ENCODE measurements at regions not wholly inside any gene's neighbourhood (a gene's known extent, or its start where the extent isn't known, plus 50 kb on each side); places are given as distances from the start of the nearest gene placed in this dataset.
"Not testable (repeated sequence)": the region's sequence is repeated elsewhere in the genome, so short reads cannot be mapped to it uniquely, and the experiment has no call there.

DNA sequence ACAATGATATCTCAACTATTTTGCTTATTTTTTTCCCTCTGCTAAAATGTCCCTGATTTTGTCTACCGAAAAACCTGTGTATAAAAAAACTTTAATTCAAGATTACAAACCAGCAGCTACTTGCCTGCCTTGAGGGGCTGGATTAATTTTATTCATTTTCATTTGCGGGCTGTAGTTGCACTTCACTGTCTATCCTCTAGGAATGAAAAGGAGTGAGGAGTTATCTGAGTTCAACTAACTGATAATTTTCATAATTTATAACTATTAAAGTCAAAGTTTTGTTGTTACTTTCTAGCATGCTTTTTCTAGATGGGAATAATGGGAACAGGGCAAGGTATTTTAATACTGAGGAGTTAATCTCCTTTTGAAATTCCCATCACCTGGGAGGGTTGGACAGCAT is 50.3 kb upstream of the AGTPBP1 start:
- not testable (repeated sequence) for DNase-seq

- peak; percentile 77 to 88 for DNase-seq
These were observed 61.4 kb upstream of the AGTPBP1 start for GRCh38 chr9:85802978-85803695.

- DNase-seq, result not testable (repeated sequence)
These were observed 63.0 kb upstream of the AGTPBP1 start for GRCh38 chr9:85804847-85805133.

DNA sequence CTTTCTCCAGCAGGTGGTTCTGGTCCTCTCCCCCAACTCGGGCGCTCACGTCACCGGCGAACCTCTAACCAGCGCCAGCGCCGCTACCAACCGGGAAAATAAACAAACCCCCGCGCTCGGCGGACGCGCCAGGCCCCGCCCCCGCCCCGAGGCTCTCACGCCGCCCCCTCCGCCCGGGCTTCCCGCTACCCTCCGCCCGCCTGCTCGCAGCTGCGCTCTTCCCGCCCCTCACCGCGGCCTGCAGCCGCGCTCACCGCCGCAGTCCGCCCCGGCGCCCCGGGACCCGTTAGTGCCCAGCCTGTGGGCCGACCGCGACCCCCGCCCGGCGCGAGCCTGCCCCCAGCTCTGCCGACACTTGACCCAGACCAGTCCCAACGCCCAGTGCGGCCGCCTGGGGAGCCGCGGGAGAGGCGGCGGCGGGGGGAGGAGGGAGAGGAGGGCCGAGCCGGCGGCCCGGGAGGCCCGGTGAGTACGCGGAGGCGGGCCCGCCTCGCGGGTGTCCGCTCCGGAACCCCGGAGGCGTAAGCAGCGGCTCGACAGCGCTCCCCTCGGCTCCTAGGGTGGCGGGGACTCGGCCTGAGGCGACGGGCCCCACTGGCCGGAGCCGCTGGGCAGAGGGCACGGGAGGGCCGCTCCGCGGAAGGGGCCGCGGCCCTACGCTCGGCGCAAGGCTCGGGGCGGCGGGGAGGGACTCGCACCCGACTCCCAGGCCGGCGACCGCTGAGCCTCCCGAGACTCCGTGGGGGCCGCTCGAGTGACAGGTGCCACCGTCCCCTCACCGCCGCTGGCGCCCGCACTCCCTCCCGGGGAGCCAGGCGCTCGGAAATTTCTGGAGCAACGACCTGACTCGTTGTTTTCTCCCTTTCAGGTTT is 63.6 kb upstream of the AGTPBP1 start:
- peak; percentile 89 to 90 for DNase-seq

GRCh38 chr9:85808329-85808728 is 66.6 kb upstream of the AGTPBP1 start:
- not testable (repeated sequence) for DNase-seq

GRCh38 chr9:85813388-85813787 is 71.6 kb upstream of the AGTPBP1 start:
- not testable (repeated sequence) for DNase-seq

DNA sequence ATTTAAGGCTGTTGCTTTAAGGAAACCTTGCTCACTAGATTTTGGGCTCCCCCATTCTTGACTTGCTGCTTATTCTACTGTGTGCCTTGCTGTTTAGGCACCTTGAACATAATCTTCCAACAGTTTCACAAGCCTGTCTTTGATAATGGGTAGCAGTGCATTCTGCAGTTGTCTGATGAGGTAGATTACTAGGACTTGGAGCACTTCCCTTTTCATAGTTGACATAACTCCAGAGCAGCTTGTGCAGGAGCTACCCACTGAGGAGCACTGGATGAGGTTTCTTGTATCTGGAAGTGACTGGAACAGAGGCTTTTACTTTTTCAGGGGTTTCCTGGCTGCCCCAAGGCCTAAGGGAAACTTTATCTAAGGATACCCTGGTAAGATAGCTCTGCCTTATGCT is 73.0 kb upstream of the AGTPBP1 start:
- DNase-seq, result not testable (repeated sequence)

GRCh38 chr9:85818971-85819370 is 77.2 kb upstream of the AGTPBP1 start:
- DNase-seq, result peak; percentile 22 to 68

GRCh38 chr9:85820598-85820997 is 78.8 kb upstream of the AGTPBP1 start:
- DNase-seq, result not testable (repeated sequence)

- DNase-seq, result not testable (repeated sequence)
These were observed 83.2 kb upstream of the AGTPBP1 start for GRCh38 chr9:85824949-85825348.

DNA sequence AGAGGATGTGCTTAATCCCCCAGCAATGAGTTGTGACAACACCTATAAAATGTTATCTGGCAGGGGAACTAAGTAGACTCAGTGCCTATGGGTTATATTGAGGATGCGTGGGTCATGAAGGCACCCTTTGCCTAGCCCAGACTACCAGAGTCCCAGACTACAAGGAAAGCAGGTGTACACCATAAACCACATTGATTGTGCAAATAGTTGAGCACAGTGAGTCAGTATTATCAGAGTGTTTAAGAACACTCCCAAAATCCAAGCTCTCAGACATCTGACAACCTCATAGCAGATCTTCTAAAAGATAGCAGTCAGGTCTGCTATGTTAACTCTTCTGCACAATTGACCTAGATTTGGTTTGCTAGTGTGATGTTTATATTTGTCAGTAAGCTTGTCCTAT is 92.8 kb upstream of the AGTPBP1 start:
- not testable (repeated sequence) for DNase-seq

DNA sequence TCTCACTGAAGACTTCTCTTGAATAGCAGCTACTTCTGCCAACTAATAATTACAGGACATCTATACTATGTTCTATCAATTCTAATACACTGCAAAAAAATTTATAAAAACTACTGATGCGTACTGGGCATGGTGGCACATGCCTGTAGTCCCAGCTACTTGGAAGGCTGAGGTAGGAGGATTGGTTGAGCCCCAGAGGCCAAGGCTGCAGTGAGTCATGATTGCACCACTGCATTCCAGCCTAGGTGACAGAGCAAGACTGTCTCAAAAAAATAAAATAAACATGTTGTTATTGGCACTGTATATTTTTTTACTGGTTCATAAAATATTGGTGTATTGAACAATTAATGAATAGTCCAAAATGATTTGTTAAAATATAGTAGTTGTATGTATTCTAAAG is 97.0 kb upstream of the NAA35 start:
- DNase-seq, result not testable (repeated sequence)

- not testable (repeated sequence) for DNase-seq
These were observed 93.2 kb upstream of the NAA35 start for GRCh38 chr9:85847782-85848181.

DNA sequence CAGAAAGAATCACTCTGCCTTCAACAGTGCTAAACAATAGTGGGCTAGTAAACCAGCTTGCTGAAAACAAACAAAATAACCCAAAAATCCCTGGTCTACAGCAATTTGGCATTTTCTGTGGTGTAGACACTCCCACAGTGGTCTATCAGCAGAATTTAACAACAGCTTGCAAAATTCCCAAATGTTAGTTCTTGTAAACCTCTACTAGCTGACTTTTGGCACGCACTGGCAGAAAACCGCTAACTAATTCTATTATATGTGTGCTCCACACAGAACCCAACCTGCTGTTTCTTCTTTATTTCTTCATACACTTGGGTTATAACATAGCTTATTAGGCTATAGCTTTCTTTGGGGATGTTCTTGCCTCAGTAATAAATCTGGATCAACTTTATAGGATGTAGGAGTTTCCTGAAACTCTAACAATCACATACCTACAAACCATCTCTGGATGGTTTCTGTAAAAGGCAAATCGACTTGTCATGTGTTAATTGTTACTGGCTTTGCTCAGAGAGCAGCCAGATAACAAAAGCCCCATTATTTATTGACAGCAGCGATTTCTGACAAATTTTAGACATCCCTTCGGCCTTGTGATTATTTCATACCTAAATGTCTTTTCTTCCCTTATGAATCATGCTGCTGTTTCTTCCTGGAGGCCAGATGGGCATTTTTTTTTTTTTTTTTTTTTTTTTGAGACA is 82.7 kb upstream of the NAA35 start:
- no peak for DNase-seq

- no peak for DNase-seq
These were observed 81.2 kb upstream of the NAA35 start for GRCh38 chr9:85859765-85860164.

DNA sequence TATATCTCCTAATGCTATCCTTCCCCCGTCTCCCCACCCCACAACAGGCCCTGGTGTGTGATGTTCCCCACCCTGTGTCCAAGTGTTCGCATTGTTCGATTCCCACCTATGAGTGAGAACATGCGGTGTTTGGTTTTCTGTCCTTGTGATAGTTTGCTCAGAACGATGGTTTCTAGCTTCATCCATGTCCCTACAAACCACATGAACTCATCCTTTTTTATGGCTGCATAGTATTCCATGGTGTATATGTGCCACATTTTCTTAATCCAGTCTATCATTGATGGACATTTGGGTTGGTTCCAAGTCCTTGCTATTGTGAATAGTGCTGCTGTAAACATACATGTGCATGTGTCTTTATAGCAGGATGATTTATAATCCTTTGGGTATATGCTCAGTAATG is 79.1 kb upstream of the NAA35 start:
- DNase-seq, result not testable (repeated sequence)

GRCh38 chr9:85863875-85864274 is 77.1 kb upstream of the NAA35 start:
- DNase-seq, result no peak

- peak in 1 of 2 donors; percentile 18 for DNase-seq
These were observed 69.9 kb upstream of the NAA35 start for GRCh38 chr9:85871008-85871407.

DNA sequence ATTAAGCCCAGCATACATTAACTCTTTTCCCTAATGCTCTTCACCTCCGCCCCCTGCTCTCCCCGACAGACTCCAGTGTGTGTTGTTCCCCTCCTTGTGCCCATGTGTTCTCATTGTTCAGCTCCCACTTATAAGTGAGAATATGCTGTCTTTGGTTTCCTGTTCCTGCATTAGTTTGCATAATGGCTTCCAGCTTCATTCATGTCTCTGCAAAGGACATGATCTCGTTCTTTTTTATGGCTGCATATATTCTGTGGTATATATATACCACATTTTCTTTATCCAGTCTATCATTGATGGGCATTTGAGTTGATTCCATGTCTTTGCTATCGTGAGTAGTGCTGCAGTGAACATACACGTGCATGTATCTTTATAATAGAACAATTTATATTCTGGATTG is 69.3 kb upstream of the NAA35 start:
- not testable (repeated sequence) for DNase-seq

DNA sequence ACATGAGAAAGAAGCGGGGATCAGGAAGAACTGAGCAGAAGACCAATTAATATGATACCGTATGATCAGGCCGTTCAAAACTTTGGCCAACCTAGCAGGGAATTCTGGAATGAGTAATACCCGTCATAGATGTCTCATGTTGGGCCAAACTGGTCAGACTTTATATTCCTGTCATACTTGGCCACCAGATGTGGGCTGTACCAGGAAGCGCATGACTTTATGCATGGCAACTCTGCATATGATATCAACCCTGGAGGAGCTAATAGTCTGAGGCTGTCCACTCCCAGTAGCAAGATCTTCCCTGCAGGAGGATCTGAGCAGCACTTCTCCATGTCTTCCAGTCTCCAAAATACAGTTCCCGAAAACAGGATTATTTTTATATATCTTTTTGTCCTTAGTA is 68.5 kb upstream of the NAA35 start:
- DNase-seq, result no peak

GRCh38 chr9:85876628-85877027 is 64.3 kb upstream of the NAA35 start:
- no peak for DNase-seq

- not testable (repeated sequence) for DNase-seq
These were observed 61.9 kb upstream of the NAA35 start for GRCh38 chr9:85878872-85879597.

DNA sequence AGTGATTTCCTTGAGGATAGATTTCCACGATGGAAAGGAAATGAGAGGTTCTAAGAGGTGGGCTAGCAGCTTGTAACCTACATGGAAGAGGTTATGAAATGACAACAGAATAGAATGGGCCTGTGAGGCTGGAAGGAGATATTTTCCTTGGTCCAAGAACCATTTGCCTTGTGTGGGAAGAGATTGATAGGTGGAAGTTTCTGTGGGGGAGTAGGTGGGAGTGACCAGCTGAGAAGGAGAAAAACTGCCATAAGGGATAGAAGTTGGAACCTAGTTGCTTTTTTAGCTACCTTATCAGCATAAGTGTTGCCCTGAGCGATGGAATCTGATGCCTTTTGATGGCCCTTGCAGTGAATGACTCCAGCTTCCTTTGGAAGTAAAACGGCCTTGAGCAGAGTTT is 60.4 kb upstream of the NAA35 start:
- DNase-seq, result not testable (repeated sequence)
